ENCODE measurements at regions not wholly inside any gene's neighbourhood (a gene's known extent, or its start where the extent isn't known, plus 50 kb on each side); places are given as distances from the start of the nearest gene placed in this dataset.

- no peak overlapping the region for H3K27ac ChIP-seq (replicated peaks)
Observed at GRCh38 chr14:98947911-98948595, 323.9 kb downstream of the BCL11B start.

GRCh38 chr14:98949051-98949450, 322.9 kb downstream of the BCL11B start:
- TF ChIP-seq CTCF (IDR thresholded peaks at IDR 0.05; ENCODE audit: insufficient read depth, low read length): no peak
- TF ChIP-seq SPI1 (IDR thresholded peaks at IDR 0.05; ENCODE audit: borderline replicate concordance, low read depth): peak; percentile 75
- TF ChIP-seq POLR2AphosphoS5 (IDR thresholded peaks at IDR 0.05; ENCODE audit: low read depth): no peak
- no peak for TF ChIP-seq REST (IDR thresholded peaks at IDR 0.05; ENCODE audit: insufficient replicate concordance, low read depth)
- no peak for TF ChIP-seq GABPA (IDR thresholded peaks at IDR 0.05; ENCODE audit: low read depth)
- DNase-seq (ENCODE audit: low read depth in 1 of 2, low spot score in 1 of 2): no peak
- Histone ChIP-seq H3K27me3 (ENCODE audit: insufficient read depth, poor library complexity, severe bottlenecking) (no peaks in the 10 kb centered on the region), H3K27ac (replicated peaks) (no peak overlapping the region), H3K4me3 (replicated peaks; ENCODE audit: insufficient read depth, low read length) (no peak overlapping the region)

More at GRCh38 chr14:98947911-98948595, 323.9 kb downstream of the BCL11B start:
- TF ChIP-seq GABPA (IDR thresholded peaks at IDR 0.05; ENCODE audit: low read depth) (no peak), CTCF (IDR thresholded peaks at IDR 0.05; ENCODE audit: insufficient read depth, low read length) (no peak), SPI1 (IDR thresholded peaks at IDR 0.05; ENCODE audit: borderline replicate concordance, low read depth) (no peak), POLR2AphosphoS5 (IDR thresholded peaks at IDR 0.05; ENCODE audit: low read depth) (no peak), REST (IDR thresholded peaks at IDR 0.05; ENCODE audit: insufficient replicate concordance, low read depth) (no peak)
- Histone ChIP-seq H3K4me3 (replicated peaks; ENCODE audit: insufficient read depth, low read length) (no peak overlapping the region), H3K27me3 (ENCODE audit: insufficient read depth, poor library complexity, severe bottlenecking) (no peaks in the 10 kb centered on the region)
- DNase-seq (ENCODE audit: low read depth in 1 of 2, low spot score in 1 of 2): no peak

- peak; percentile 38 to 39 for DNase-seq (ENCODE audit: low read depth in 1 of 2, low spot score in 1 of 2)
- Histone ChIP-seq H3K4me3 (replicated peaks; ENCODE audit: insufficient read depth, low read length) (no peak overlapping the region), H3K27ac (replicated peaks) (no peak overlapping the region), H3K27me3 (ENCODE audit: insufficient read depth, poor library complexity, severe bottlenecking) (no peaks in the 10 kb centered on the region)
- TF ChIP-seq SPI1 (IDR thresholded peaks at IDR 0.05; ENCODE audit: borderline replicate concordance, low read depth) (no peak), CTCF (IDR thresholded peaks at IDR 0.05; ENCODE audit: insufficient read depth, low read length) (no peak), GABPA (IDR thresholded peaks at IDR 0.05; ENCODE audit: low read depth) (no peak), POLR2AphosphoS5 (IDR thresholded peaks at IDR 0.05; ENCODE audit: low read depth) (no peak), REST (IDR thresholded peaks at IDR 0.05; ENCODE audit: insufficient replicate concordance, low read depth) (no peak)
Observed at GRCh38 chr14:98949481-98950135, 322.4 kb downstream of the BCL11B start.
